ENCODE measurements at regions not wholly inside any gene's neighbourhood (a gene's known extent, or its start where the extent isn't known, plus 50 kb on each side); places are given as distances from the start of the nearest gene placed in this dataset.

GRCh38 chr6:105935416-105935815 lies 150.7 kb upstream of the PRDM1 start:
- 97% methylated on average over 2 of the region's 4 CpGs for WGBS (ENCODE audit: insufficient coverage)
- no peak overlapping the region for H3K9ac ChIP-seq (ENCODE audit: low read length)
- no peaks in the 10 kb centered on the region for H3K4me1 Mint-ChIP-seq

GRCh38 chr6:105934708-105935107 lies 151.4 kb upstream of the PRDM1 start:
- Mint-ChIP-seq H3K27ac (no peak overlapping the region), H3K9me3 (ENCODE audit: insufficient read depth) (no peaks in the 10 kb centered on the region), H3K27me3 (peaks cover 12% of the 10 kb centered on the region), H3K4me3 (no peak overlapping the region), H3K4me1 (no peaks in the 10 kb centered on the region)
- TF ChIP-seq CTCF (IDR thresholded peaks at IDR 0.05), result no peak
- no peak for TF ChIP-seq EZH2 (IDR thresholded peaks at IDR 0.05; ENCODE audit: borderline replicate concordance, insufficient read depth, low read depth, low read length, poor library complexity, severe bottlenecking)
- Histone ChIP-seq H3K79me2 (ENCODE audit: control insufficient read depth, insufficient read depth, low read length) (no peaks in the 10 kb centered on the region), H3K36me3 (replicated peaks in 1 of 2; ENCODE audit: control extremely low read depth in 1 of 2, control insufficient read depth in 1 of 2, extremely low read depth in 1 of 2, insufficient read depth in 2 of 2, low read length in 1 of 2) (no peaks in the 10 kb centered on the region), H2AFZ (ENCODE audit: insufficient read depth, low read depth, low read length, poor library complexity, severe bottlenecking) (no peak overlapping the region), H3K4me1 (ENCODE audit: control insufficient read depth in 2 of 2, insufficient read depth in 2 of 2, low read length in 2 of 2) (no peaks in the 10 kb centered on the region), H3K4me3 (ENCODE audit: control extremely low read depth in 1 of 5, extremely low read depth in 1 of 5, insufficient read depth in 1 of 5, low read depth in 2 of 5, low read length in 4 of 5) (no peak overlapping the region), H3K4me2 (replicated peaks; ENCODE audit: low read depth, low read length, poor library complexity, severe bottlenecking) (no peak overlapping the region), H3K9ac (ENCODE audit: low read length) (no peak overlapping the region), H3K27me3 (replicated peaks in 1 of 4; ENCODE audit: control extremely low read depth in 1 of 4, control insufficient read depth in 3 of 4, insufficient read depth in 4 of 4, low read length in 3 of 4) (no peaks in the 10 kb centered on the region), H3K9me3 (ENCODE audit: control extremely low read depth in 1 of 3, control insufficient read depth in 2 of 3, insufficient read depth in 1 of 3, low read length in 2 of 3) (no peaks in the 10 kb centered on the region), H3K27ac (ENCODE audit: low read length in 2 of 2) (no peak overlapping the region), H4K20me1 (ENCODE audit: control insufficient read depth, insufficient read depth, low read length, poor library complexity, severe bottlenecking) (no peaks in the 10 kb centered on the region)
- intact Hi-C loops (cut with micrococcal nuclease), result no loop called here
- ChIA-PET CTCF (no interaction called here), POLR2A (no interaction called here)
- WGBS (ENCODE audit: insufficient coverage), result no CpG with 5 or more reads among the region's 5 CpGs
- ATAC-seq (ENCODE audit: low read depth), result no peak
- DNase-seq, result no peak

More at GRCh38 chr6:105935416-105935815, 150.7 kb upstream of the PRDM1 start:
- ATAC-seq (ENCODE audit: low read depth), result no peak
- CTCF ChIA-PET, result no interaction called here
- no peak overlapping the region for H3K27ac ChIP-seq (ENCODE audit: low read length in 2 of 2)
- no peak for DNase-seq
- no peak overlapping the region for H3K4me3 Mint-ChIP-seq
- TF ChIP-seq CTCF (IDR thresholded peaks at IDR 0.05) (no peak), EZH2 (IDR thresholded peaks at IDR 0.05; ENCODE audit: borderline replicate concordance, insufficient read depth, low read depth, low read length, poor library complexity, severe bottlenecking) (no peak)
- no peaks in the 10 kb centered on the region for H3K9me3 ChIP-seq (ENCODE audit: control extremely low read depth in 1 of 3, control insufficient read depth in 2 of 3, insufficient read depth in 1 of 3, low read length in 2 of 3)
- H3K79me2 ChIP-seq (ENCODE audit: control insufficient read depth, insufficient read depth, low read length), result no peaks in the 10 kb centered on the region
- POLR2A ChIA-PET, result no interaction called here
- no peak overlapping the region for H3K4me3 ChIP-seq (ENCODE audit: control extremely low read depth in 1 of 5, extremely low read depth in 1 of 5, insufficient read depth in 1 of 5, low read depth in 2 of 5, low read length in 4 of 5)
- no peaks in the 10 kb centered on the region for H3K4me1 ChIP-seq (ENCODE audit: control insufficient read depth in 2 of 2, insufficient read depth in 2 of 2, low read length in 2 of 2)
- H3K27ac Mint-ChIP-seq, result no peak overlapping the region
- H3K36me3 ChIP-seq (replicated peaks in 1 of 2; ENCODE audit: control extremely low read depth in 1 of 2, control insufficient read depth in 1 of 2, extremely low read depth in 1 of 2, insufficient read depth in 2 of 2, low read length in 1 of 2), result no peaks in the 10 kb centered on the region
- no peaks in the 10 kb centered on the region for H3K27me3 ChIP-seq (replicated peaks in 1 of 4; ENCODE audit: control extremely low read depth in 1 of 4, control insufficient read depth in 3 of 4, insufficient read depth in 4 of 4, low read length in 3 of 4)
- intact Hi-C loops (cut with micrococcal nuclease), result no loop called here
- H3K27me3 Mint-ChIP-seq, result peaks cover 12% of the 10 kb centered on the region
- no peak overlapping the region for H3K4me2 ChIP-seq (replicated peaks; ENCODE audit: low read depth, low read length, poor library complexity, severe bottlenecking)
- H2AFZ ChIP-seq (ENCODE audit: insufficient read depth, low read depth, low read length, poor library complexity, severe bottlenecking), result no peak overlapping the region
- no peaks in the 10 kb centered on the region for H4K20me1 ChIP-seq (ENCODE audit: control insufficient read depth, insufficient read depth, low read length, poor library complexity, severe bottlenecking)
- no peaks in the 10 kb centered on the region for H3K9me3 Mint-ChIP-seq (ENCODE audit: insufficient read depth)
